GM12878 (cell line): ENCODE measurements at regions not wholly inside any gene's neighbourhood (a gene's known extent, or its start where the extent isn't known, plus 50 kb on each side); places are given as distances from the start of the nearest gene placed in this dataset.

ENCODE experiments used
- ATAC-seq: fragments of 200-7000 bp; cut with Tn5 transposase; 3 replicates; pipeline ENCODE4 v1.9.1; 2020; ENCODE audit warnings: mild to moderate bottlenecking, moderate library complexity
- BruUV-seq: library from RNA; stranded (reverse); fragments of 400-500 nt; replicated peaks from 2 replicates; lab custom pipeline; 2021; lab: Mats Ljungman, UMichigan
- CTCF ChIA-PET: fragments of 300-600 bp; sonication (Branson Sonifier 250); formaldehyde crosslinking; extraction: SDS; loops from one replicate; lab custom pipeline; 2021; ENCODE audit warnings: inconsistent platforms; lab: Yijun Ruan, JAX
- POLR2A ChIA-PET: fragments of 350-600 bp; formaldehyde crosslinking; extraction: SDS; loops from one replicate; lab custom pipeline; 2021; ENCODE audit warnings: inconsistent platforms; lab: Charles Lee
- RAD21 ChIA-PET: fragments of 300-600 bp; sonication (Branson Sonifier 250); formaldehyde crosslinking; loops from one replicate; lab custom pipeline; 2023; ENCODE audit warnings: antibody characterized with exemption; ENCODE audit not compliant: unreplicated experiment; lab: Charles Lee
- SMC1A ChIA-PET: fragments of 300-600 bp; sonication (Branson Sonifier 250); formaldehyde crosslinking; loops from one replicate; lab custom pipeline; 2023; ENCODE audit not compliant: unreplicated experiment, uncharacterized antibody; lab: Charles Lee
- DNase-seq: peaks from one replicate; pipeline ENCODE4 v3.0.0-alpha.2; 2011; ENCODE audit warnings: low read depth, low spot score
- FAIRE-seq: peaks from 3 replicates; lab custom pipeline; 2011; peaks lifted over from hg19 to GRCh38; lab: Jason Lieb, UNC
- H2AFZ ChIP-seq: 2 replicates; pipeline ENCODE4 v1.6.0; 2011; ENCODE audit warnings: low read depth, low read length, control low read depth; ENCODE audit not compliant: control insufficient read depth
- H3K27ac ChIP-seq: 2 replicates; pipeline ENCODE4 v1.5.1; 2011; ENCODE audit warnings: control low read depth; ENCODE audit not compliant: control insufficient read depth, insufficient read depth
- H3K27me3 ChIP-seq, 2 experiments: replicated peaks in 1 of 2; 2 replicates each; pipeline versions ENCODE4 v1.6.0 to v1.6.1; 2011; ENCODE audit warnings: low read length in 1 of 2; ENCODE audit not compliant: control insufficient read depth in 2 of 2, insufficient read depth in 2 of 2
- H3K36me3 ChIP-seq, 2 experiments: 2 replicates each; pipeline ENCODE4 v1.5.1; 2011; ENCODE audit warnings: low read length in 1 of 2; ENCODE audit not compliant: control insufficient read depth in 2 of 2, insufficient read depth in 2 of 2
- H3K4me1 ChIP-seq: 2 replicates; pipeline ENCODE4 v1.6.1; 2011; ENCODE audit warnings: mild to moderate bottlenecking, low read length, moderate library complexity, mixed read lengths; ENCODE audit not compliant: control insufficient read depth, insufficient read depth
- H3K4me2 ChIP-seq: 2 replicates; pipeline ENCODE4 v1.6.0; 2011; ENCODE audit warnings: control low read depth; ENCODE audit not compliant: control insufficient read depth, insufficient read depth
- H3K4me3 ChIP-seq: fragments of 200-600 bp; sonication (generic); 2 replicates; pipeline ENCODE4 v1.5.1; 2016
- H3K79me2 ChIP-seq: 2 replicates; pipeline ENCODE4 v1.6.0; 2011; ENCODE audit warnings: low read length; ENCODE audit not compliant: control insufficient read depth, insufficient read depth
- H3K9ac ChIP-seq: 2 replicates; pipeline ENCODE4 v1.8.0; 2011; ENCODE audit warnings: low read length, control low read depth, mixed read lengths; ENCODE audit not compliant: control insufficient read depth, insufficient read depth
- H3K9me3 ChIP-seq: replicated peaks from 3 replicates; pipeline ENCODE4 v1.5.1; 2011; ENCODE audit warnings: mild to moderate bottlenecking, low read length; ENCODE audit not compliant: control insufficient read depth, insufficient read depth
- H4K20me1 ChIP-seq: 2 replicates; pipeline ENCODE4 v1.6.0; 2011; ENCODE audit not compliant: control insufficient read depth, insufficient read depth
- ASH2L ChIP-seq: fragments of 300-600, 200-600 bp; sonication (generic); IDR thresholded peaks from 2 replicates; pipeline ENCODE4 v1.6.1; 2017; ENCODE audit warnings: low read depth, mild to moderate bottlenecking, borderline replicate concordance
- BCL3 ChIP-seq: IDR thresholded peaks from 2 replicates; pipeline ENCODE4 v1.6.1; 2011; ENCODE audit warnings: borderline replicate concordance, low read depth, mild to moderate bottlenecking, moderate library complexity, low read length; ENCODE audit not compliant: insufficient read depth, poor library complexity, severe bottlenecking
- BHLHE40 ChIP-seq, 2 experiments: fragments of 450-650 bp in 1 of 2; IDR thresholded peaks; 2 replicates each; pipeline ENCODE4 v1.6.1; 2011 to 2017; ENCODE audit warnings: low read depth in 2 of 2, borderline replicate concordance in 1 of 2, improper control_type of control experiment in 1 of 2, low read length in 1 of 2, mild to moderate bottlenecking in 1 of 2
- BRCA1 ChIP-seq: IDR thresholded peaks from 2 replicates; pipeline ENCODE4 v1.6.1; 2011; ENCODE audit warnings: low read depth, low read length, improper control_type of control experiment
- MTA3 ChIP-seq: IDR thresholded peaks from 2 replicates; pipeline ENCODE4 v1.6.1; 2012; ENCODE audit warnings: low read length, inconsistent platforms, borderline replicate concordance
- MXI1 ChIP-seq: fragments of 150-350 bp; IDR thresholded peaks from 2 replicates; pipeline ENCODE4 v1.6.1; 2011; ENCODE audit warnings: low read depth, mild to moderate bottlenecking, inconsistent platforms, low read length, improper control_type of control experiment
- NFXL1 ChIP-seq: fragments of 450-650 bp; IDR thresholded peaks from 2 replicates; pipeline ENCODE4 v1.6.1; 2017; ENCODE audit warnings: antibody characterized with exemption, mild to moderate bottlenecking, borderline replicate concordance
- RCOR1 ChIP-seq: conservative IDR thresholded peaks from 2 replicates; pipeline ENCODE4 v1.6.1; 2012; ENCODE audit warnings: low read depth, low read length, improper control_type of control experiment
- WRNIP1 ChIP-seq: IDR thresholded peaks from 2 replicates; pipeline ENCODE4 v1.6.1; 2011; ENCODE audit warnings: low read depth, low read length, improper control_type of control experiment, borderline replicate concordance
- ZBED1 ChIP-seq: IDR thresholded peaks from 2 replicates; pipeline ENCODE4 v1.6.1; 2016; ENCODE audit warnings: borderline replicate concordance
- ZNF207 ChIP-seq: fragments of 450-650 bp; IDR thresholded peaks from 2 replicates; pipeline ENCODE4 v1.6.1; 2014; ENCODE audit warnings: antibody characterized with exemption, mild to moderate bottlenecking, borderline replicate concordance
- WGBS: methylation state at CpG from one replicate; pipeline ENCODE4 v1.1.6; 2016; ENCODE audit warnings: low lambda C conversion rate; ENCODE audit not compliant: insufficient replicate concordance, insufficient coverage; ENCODE audit errors: missing lambda C conversion rate; 5-methylcytosine and 5-hydroxymethylcytosine counted together
- in situ Hi-C: fragments of 300-500 bp; cut with MboI; formaldehyde crosslinking; loops from 9 replicates; pipeline ENCODE4 v1.14.3; 2018; ENCODE audit warnings: mixed read lengths
- intact Hi-C: fragments of 100-400 bp; cut with micrococcal nuclease; formaldehyde crosslinking; loops from one replicate; pipeline ENCODE4 v1.14.2; 2022; ENCODE audit not compliant: unreplicated experiment
- TF ChIP-seq, protein P1 (sequence below): IDR thresholded peaks from 2 replicates; pipeline ENCODE4 v1.6.1; 2011; ENCODE audit warnings: borderline replicate concordance, low read depth, mild to moderate bottlenecking, moderate library complexity, mixed read lengths, low read length; ENCODE audit not compliant: insufficient read depth; ENCODE audit errors: extremely low read length

GRCh38 chr18:9029131-9029530, 73.4 kb upstream of the NDUFV2 start:
- Histone ChIP-seq H2AFZ (no peak overlapping the region), H3K9me3 (no peaks in the 10 kb centered on the region), H3K9ac (no peak overlapping the region), H4K20me1 (no peaks in the 10 kb centered on the region), H3K27ac (no peak overlapping the region), H3K79me2 (no peaks in the 10 kb centered on the region), H3K4me3 (no peak overlapping the region), H3K4me1 (no peaks in the 10 kb centered on the region), H3K36me3 (no peaks in the 10 kb centered on the region), H3K27me3 (no peaks in the 10 kb centered on the region), H3K4me2 (no peak overlapping the region)
- ChIA-PET SMC1A (no interaction called here), POLR2A (no interaction called here), CTCF (interaction anchor here (0.9 kb wide), 1 partner anchor 10 kb away, joined by 3 read pairs; no protein-coding TSS in a partner anchor), RAD21 (no interaction called here)
- ATAC-seq (no peak), FAIRE-seq (no peak), DNase-seq (no peak)
- TF ChIP-seq BRCA1 = no peak
- TF ChIP-seq MXI1 = no peak
- TF ChIP-seq WRNIP1 = no peak
- WGBS = 92% methylated on average over 2 of the region's 2 CpGs
- intact Hi-C loops (no loop called here), in situ Hi-C loops (no loop called here)
- no TSS peak for BruUV-seq

DNA sequence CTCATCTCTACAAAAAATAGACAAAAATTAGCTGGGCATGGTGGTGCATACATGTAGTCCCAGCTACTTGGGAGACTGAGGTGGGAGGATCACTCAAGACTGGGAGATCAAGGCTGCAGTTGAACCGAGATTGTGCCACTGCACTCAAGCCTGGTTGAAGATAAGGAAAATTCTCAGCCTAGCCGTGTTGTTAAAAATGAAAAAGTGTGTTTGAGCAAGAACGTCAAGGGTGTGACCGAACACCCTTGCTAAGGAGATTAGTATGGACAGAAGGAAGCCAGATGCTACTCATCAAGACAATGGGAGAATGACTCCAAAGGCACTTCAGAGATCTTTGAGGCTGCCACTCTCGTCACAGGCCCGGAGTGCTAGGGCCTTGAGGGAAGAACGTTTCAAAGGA, 70.0 kb upstream of the NDUFV2 start:
- CTCF ChIA-PET = no interaction called here
- in situ Hi-C loops = no loop called here
- TF ChIP-seq ASH2L (no peak), BCL3 (no peak), BRCA1 (no peak), BHLHE40 (IDR thresholded peaks at IDR 0.05; ENCODE audit: borderline replicate concordance in 1 of 2, low read depth in 2 of 2, low read length in 1 of 2) (no peak), ZBED1 (no peak), RCOR1 (no peak), ZNF207 (no peak), NFXL1 (no peak), MTA3 (no peak)
- TF ChIP-seq, protein P1, sequence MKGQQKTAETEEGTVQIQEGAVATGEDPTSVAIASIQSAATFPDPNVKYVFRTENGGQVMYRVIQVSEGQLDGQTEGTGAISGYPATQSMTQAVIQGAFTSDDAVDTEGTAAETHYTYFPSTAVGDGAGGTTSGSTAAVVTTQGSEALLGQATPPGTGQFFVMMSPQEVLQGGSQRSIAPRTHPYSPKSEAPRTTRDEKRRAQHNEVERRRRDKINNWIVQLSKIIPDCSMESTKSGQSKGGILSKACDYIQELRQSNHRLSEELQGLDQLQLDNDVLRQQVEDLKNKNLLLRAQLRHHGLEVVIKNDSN = no peak

More for the DNA sequence above, 70.0 kb upstream of the NDUFV2 start:
- no peak overlapping the region for H3K4me3 ChIP-seq
- H3K27ac ChIP-seq = no peak overlapping the region
- 88% methylated on average over 7 of the region's 7 CpGs for WGBS
- no peaks in the 10 kb centered on the region for H3K36me3 ChIP-seq
- ATAC-seq (no peak), FAIRE-seq (no peak), DNase-seq (no peak)
- RAD21 ChIA-PET = no interaction called here
- SMC1A ChIA-PET = no interaction called here
- no peak overlapping the region for H3K4me2 ChIP-seq
- no peak overlapping the region for H2AFZ ChIP-seq
- H4K20me1 ChIP-seq = no peaks in the 10 kb centered on the region
- no peaks in the 10 kb centered on the region for H3K79me2 ChIP-seq
- POLR2A ChIA-PET = interaction anchor here (0.5 kb wide), 1 partner anchor 209 kb away, joined by 3 read pairs; no protein-coding TSS in a partner anchor
- H3K27me3 ChIP-seq = no peaks in the 10 kb centered on the region
- H3K4me1 ChIP-seq = no peaks in the 10 kb centered on the region
- intact Hi-C loops = no loop called here
- no TSS peak for BruUV-seq
- no peaks in the 10 kb centered on the region for H3K9me3 ChIP-seq
- H3K9ac ChIP-seq = no peak overlapping the region
